Effector memory CD8-positive, alpha-beta T cell (primary cell): ENCODE measurements at regions not wholly inside any gene's neighbourhood (a gene's known extent, or its start where the extent isn't known, plus 50 kb on each side); places are given as distances from the start of the nearest gene placed in this dataset.
"Not testable (repeated sequence)": the region's sequence is repeated elsewhere in the genome, so short reads cannot be mapped to it uniquely, and the experiment has no call there.

Source experiments
- ATAC-seq: fragments of 150-1000 bp; cut with Tn5 transposase; replicated peaks from 2 replicates; pipeline ENCODE4 v1.10.0; 2021; ENCODE audit warnings: mild to moderate bottlenecking, moderate library complexity
- DNase-seq, 3 experiments: peaks; one replicate each; pipeline ENCODE4 v3.0.0; 2021
- H3K27ac Mint-ChIP-seq, 2 donors: one replicate each; pipeline ENCODE4 v1.8.0; 2022; ENCODE audit warnings: mild to moderate bottlenecking in 2 of 2, mixed read lengths in 2 of 2, moderate library complexity in 2 of 2
- H3K27me3 Mint-ChIP-seq, 2 donors: one replicate each; pipeline ENCODE4 v1.8.0; 2022; ENCODE audit warnings: mixed read lengths in 2 of 2
- H3K36me3 Mint-ChIP-seq: one replicate; pipeline ENCODE4 v1.8.0; 2022; ENCODE audit warnings: mild to moderate bottlenecking, moderate library complexity, mixed read lengths; ENCODE audit not compliant: insufficient read depth
- H3K4me1 Mint-ChIP-seq, 2 donors: one replicate each; pipeline ENCODE4 v1.8.0; 2022; ENCODE audit warnings: low read depth in 2 of 2, mixed read lengths in 2 of 2
- H3K4me3 Mint-ChIP-seq, 2 donors: one replicate each; pipeline ENCODE4 v1.8.0; 2022; ENCODE audit warnings: mild to moderate bottlenecking in 2 of 2, mixed read lengths in 2 of 2, moderate library complexity in 2 of 2
- H3K9me3 Mint-ChIP-seq, 2 donors: one replicate each; pipeline ENCODE4 v1.8.0; 2022; ENCODE audit warnings: mixed read lengths in 2 of 2

DNA sequence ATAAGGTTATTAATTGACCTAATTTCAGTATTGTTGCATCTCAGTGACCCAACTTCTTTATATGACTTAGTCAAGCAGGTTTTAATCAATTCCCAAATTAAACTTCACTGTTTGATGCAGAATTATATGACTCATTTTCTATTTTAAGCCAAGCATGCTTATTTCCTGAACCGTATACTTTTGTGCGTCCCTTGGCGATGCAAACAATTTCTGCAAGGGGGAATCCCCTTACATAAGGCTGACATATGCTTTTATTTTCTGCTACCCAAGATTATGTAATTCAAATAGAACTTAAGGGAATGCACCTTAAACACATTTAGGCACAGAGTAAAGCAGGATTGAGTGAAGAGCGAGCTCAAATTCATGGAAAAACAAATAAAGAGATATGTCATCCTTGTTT is 303.9 kb downstream of the PDCD6IP start:
- Mint-ChIP-seq H3K27ac (no peak overlapping the region), H3K27me3 (peaks cover 8 to 12% of the 10 kb centered on the region in 2 donors), H3K4me3 (no peak overlapping the region), H3K4me1 (no peaks in the 10 kb centered on the region), H3K9me3 (no peaks in the 10 kb centered on the region), H3K36me3 (no peaks in the 10 kb centered on the region)
- DNase-seq (no peak), ATAC-seq (no peak)

GRCh38 chr3:34106379-34106778 is 307.9 kb downstream of the PDCD6IP start:
- no peaks in the 10 kb centered on the region for H3K36me3 Mint-ChIP-seq
- no peak overlapping the region for H3K27ac Mint-ChIP-seq
- no peak overlapping the region for H3K4me3 Mint-ChIP-seq
- H3K4me1 Mint-ChIP-seq, result no peaks in the 10 kb centered on the region
- no peaks in the 10 kb centered on the region for H3K9me3 Mint-ChIP-seq
- DNase-seq, result no peak
- peaks cover 8 to 12% of the 10 kb centered on the region in 2 donors for H3K27me3 Mint-ChIP-seq
- ATAC-seq, result no peak

- ATAC-seq (no peak), DNase-seq (no peak)
- Mint-ChIP-seq H3K4me3 (no peak overlapping the region), H3K27ac (no peak overlapping the region), H3K4me1 (no peaks in the 10 kb centered on the region), H3K27me3 (peaks cover 8 to 12% of the 10 kb centered on the region in 2 donors), H3K36me3 (no peaks in the 10 kb centered on the region), H3K9me3 (no peaks in the 10 kb centered on the region)
Observed at GRCh38 chr3:34106879-34107278, 308.4 kb downstream of the PDCD6IP start.

DNA sequence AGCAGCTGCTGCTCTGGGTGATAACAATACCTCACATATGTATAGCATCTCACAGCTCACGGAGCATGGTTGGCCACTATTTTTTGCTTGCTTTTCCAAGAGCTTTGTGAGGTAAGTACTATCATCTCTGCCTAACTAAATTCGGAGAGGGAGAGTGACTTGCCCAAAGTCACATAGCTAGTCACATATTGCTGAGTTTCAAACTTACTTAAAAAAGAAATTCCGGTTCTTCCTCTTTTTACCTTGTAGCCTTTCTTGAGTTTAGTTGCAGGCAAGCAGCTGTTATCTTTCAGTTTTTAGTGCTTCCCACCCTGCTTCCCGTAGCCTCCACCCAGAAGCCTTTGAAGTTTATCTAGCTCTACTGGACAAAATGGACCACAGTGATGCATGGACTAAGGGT is 309.2 kb downstream of the PDCD6IP start:
- Mint-ChIP-seq H3K9me3 (no peaks in the 10 kb centered on the region), H3K36me3 (no peaks in the 10 kb centered on the region), H3K27ac (no peak overlapping the region), H3K4me3 (no peak overlapping the region), H3K4me1 (no peaks in the 10 kb centered on the region), H3K27me3 (peaks cover 8 to 12% of the 10 kb centered on the region in 2 donors)
- DNase-seq (no peak), ATAC-seq (no peak)

DNA sequence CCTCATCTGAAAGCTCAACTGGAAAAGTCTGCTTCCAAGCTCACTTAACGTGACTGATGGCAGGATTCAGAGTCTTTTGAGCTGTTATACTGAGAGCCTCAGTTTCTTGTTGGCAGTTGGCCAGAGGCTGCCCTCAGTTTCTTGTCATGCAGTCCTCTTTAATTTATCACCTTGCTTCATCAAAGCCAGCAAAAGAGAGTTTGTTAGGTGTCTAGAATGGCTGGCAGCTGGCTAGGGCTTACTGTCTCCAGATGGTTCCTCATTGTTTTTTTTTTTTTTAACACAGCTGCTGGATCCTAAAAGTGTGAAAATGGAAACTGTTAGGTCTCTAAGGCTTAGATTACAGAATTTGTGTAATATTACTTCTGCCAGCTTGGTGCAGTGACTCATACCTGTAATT is 310.6 kb downstream of the PDCD6IP start:
- H3K36me3 Mint-ChIP-seq, result no peaks in the 10 kb centered on the region
- no peaks in the 10 kb centered on the region for H3K9me3 Mint-ChIP-seq
- no peak overlapping the region for H3K27ac Mint-ChIP-seq
- H3K27me3 Mint-ChIP-seq, result peaks cover 6 to 8% of the 10 kb centered on the region in 2 donors
- H3K4me1 Mint-ChIP-seq, result no peaks in the 10 kb centered on the region
- no peak overlapping the region for H3K4me3 Mint-ChIP-seq
- no peak for ATAC-seq
- DNase-seq, result no peak

DNA sequence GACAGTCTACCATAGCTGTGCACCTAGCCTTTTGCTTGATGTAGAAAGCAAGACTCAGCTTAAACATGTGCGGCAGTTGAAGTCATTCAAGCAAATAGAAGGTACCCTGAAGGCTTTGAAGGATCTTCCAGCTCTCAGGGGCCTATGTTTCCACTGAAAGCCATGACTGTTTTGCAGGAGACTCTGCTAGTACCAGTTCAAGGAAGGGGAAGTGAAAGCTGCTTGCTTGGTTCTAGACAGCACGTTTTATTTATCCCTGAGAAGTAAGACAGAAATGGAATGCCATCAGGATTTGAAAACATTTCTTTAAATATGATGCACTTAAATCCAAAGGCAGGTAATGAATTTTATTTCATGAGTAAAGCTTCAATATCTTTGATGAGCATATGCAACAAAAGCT is 311.4 kb downstream of the PDCD6IP start:
- ATAC-seq, result no peak
- H3K9me3 Mint-ChIP-seq, result no peaks in the 10 kb centered on the region
- no peaks in the 10 kb centered on the region for H3K36me3 Mint-ChIP-seq
- DNase-seq, result no peak
- no peak overlapping the region for H3K27ac Mint-ChIP-seq
- H3K4me1 Mint-ChIP-seq, result no peaks in the 10 kb centered on the region
- peaks cover 0 to 8% of the 10 kb centered on the region in 2 donors for H3K27me3 Mint-ChIP-seq
- no peak overlapping the region for H3K4me3 Mint-ChIP-seq

DNA sequence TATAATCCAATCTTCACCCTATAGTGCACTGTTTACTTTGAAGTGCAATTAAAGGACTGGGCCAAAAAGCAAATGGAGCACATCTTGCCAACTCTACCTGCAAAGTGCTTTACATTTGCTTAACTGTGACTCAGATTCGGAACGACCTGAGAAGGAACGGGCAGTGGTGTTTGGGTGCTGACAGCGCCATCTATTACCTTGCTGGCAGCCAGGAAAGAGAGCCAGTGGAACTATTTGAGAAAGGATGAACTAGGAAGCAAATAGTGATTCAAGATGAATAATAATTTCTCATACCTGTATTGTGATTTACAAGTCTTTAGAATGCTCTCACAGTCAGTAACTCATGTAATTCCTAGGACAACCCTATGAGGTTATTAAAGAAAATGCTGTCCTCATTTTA is 312.9 kb downstream of the PDCD6IP start:
- no peak for ATAC-seq
- H3K27ac Mint-ChIP-seq, result no peak overlapping the region
- no peak overlapping the region for H3K4me3 Mint-ChIP-seq
- no peaks in the 10 kb centered on the region for H3K27me3 Mint-ChIP-seq
- DNase-seq, result no peak
- no peaks in the 10 kb centered on the region for H3K9me3 Mint-ChIP-seq
- H3K36me3 Mint-ChIP-seq, result no peaks in the 10 kb centered on the region
- no peaks in the 10 kb centered on the region for H3K4me1 Mint-ChIP-seq

DNA sequence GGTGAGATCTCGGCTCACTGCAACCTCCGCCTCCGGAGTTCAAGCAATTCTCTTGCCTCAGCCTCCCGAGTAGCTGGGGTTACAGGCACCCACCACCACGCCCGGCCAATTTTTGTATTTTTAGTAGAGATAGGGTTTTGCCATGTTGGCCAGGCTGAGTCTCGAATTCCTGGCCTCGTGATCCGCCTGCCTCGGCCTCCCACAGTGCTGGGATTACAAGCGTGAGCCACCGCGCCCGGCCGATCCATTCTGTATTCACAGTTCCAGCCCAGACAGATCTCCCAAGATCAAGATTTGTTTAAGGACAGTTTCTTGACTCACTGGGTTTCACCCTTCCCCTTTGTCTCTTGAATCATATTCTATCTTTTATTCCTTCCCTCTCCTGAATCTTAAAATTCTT is 313.8 kb downstream of the PDCD6IP start:
- not testable (repeated sequence) for DNase-seq, H3K9me3 Mint-ChIP-seq, H3K27me3 Mint-ChIP-seq, ATAC-seq, H3K4me1 Mint-ChIP-seq, H3K36me3 Mint-ChIP-seq, H3K27ac Mint-ChIP-seq, H3K4me3 Mint-ChIP-seq

- Mint-ChIP-seq H3K9me3 (peaks cover 0 to 4% of the 10 kb centered on the region in 2 donors), H3K27me3 (peaks cover 0 to 19% of the 10 kb centered on the region in 2 donors), H3K4me3 (no peak overlapping the region), H3K36me3 (no peaks in the 10 kb centered on the region), H3K27ac (no peak overlapping the region), H3K4me1 (no peaks in the 10 kb centered on the region)
- DNase-seq, result no peak
- ATAC-seq, result no peak
Observed at GRCh38 chr3:34131091-34131490, 332.7 kb downstream of the PDCD6IP start.

GRCh38 chr3:34132069-34132692 is 333.8 kb downstream of the PDCD6IP start:
- DNase-seq (no peak), ATAC-seq (no peak)
- Mint-ChIP-seq H3K27ac (no peak overlapping the region), H3K36me3 (no peaks in the 10 kb centered on the region), H3K4me3 (no peak overlapping the region), H3K9me3 (peaks cover 0 to 4% of the 10 kb centered on the region in 2 donors), H3K4me1 (no peaks in the 10 kb centered on the region), H3K27me3 (peaks cover 0 to 11% of the 10 kb centered on the region in 2 donors)

GRCh38 chr3:34139566-34139965 is 341.1 kb downstream of the PDCD6IP start:
- Mint-ChIP-seq H3K4me1 (no peaks in the 10 kb centered on the region), H3K27ac (no peak overlapping the region)

GRCh38 chr3:34140616-34141015 is 342.2 kb downstream of the PDCD6IP start:
- Mint-ChIP-seq H3K9me3 (no peaks in the 10 kb centered on the region), H3K27ac (no peak overlapping the region), H3K4me1 (no peaks in the 10 kb centered on the region), H3K36me3 (no peaks in the 10 kb centered on the region), H3K27me3 (no peaks in the 10 kb centered on the region), H3K4me3 (no peak overlapping the region)
- DNase-seq, result no peak
- ATAC-seq, result no peak

More at GRCh38 chr3:34139566-34139965, 341.1 kb downstream of the PDCD6IP start:
- no peak for ATAC-seq
- Mint-ChIP-seq H3K9me3 (peaks cover 0 to 3% of the 10 kb centered on the region in 2 donors), H3K36me3 (no peaks in the 10 kb centered on the region), H3K4me3 (no peak overlapping the region), H3K27me3 (no peaks in the 10 kb centered on the region)
- no peak for DNase-seq

GRCh38 chr3:34141841-34142337 is 343.5 kb downstream of the PDCD6IP start:
- H3K9me3 Mint-ChIP-seq, result no peaks in the 10 kb centered on the region
- no peaks in the 10 kb centered on the region for H3K36me3 Mint-ChIP-seq
- H3K4me1 Mint-ChIP-seq, result no peaks in the 10 kb centered on the region
- no peaks in the 10 kb centered on the region for H3K27me3 Mint-ChIP-seq
- no peak for DNase-seq
- ATAC-seq, result no peak
- H3K27ac Mint-ChIP-seq, result no peak overlapping the region
- H3K4me3 Mint-ChIP-seq, result no peak overlapping the region

DNA sequence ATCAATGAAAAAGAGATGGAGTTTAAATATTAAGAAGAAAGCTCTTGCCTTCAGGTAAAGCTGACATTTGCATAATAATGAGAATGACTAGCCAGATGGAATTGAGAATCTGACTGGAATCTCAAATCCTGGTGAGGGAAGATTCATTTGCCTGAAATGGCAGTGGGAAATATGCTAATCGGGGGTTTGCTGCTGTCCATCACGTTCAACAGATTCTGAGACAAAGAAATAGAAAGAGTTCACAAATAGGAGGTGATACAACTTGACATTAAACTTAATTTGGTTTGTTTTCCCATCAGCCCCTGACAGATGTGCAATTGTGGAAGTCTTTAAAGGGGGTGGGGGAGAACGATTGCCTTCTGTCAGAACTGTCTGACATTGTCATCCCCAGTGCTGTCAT is 347.4 kb downstream of the PDCD6IP start:
- DNase-seq (no peak), ATAC-seq (no peak)
- H3K27me3 Mint-ChIP-seq, result no peaks in the 10 kb centered on the region
- H3K4me1 Mint-ChIP-seq, result no peaks in the 10 kb centered on the region
- H3K36me3 Mint-ChIP-seq, result no peaks in the 10 kb centered on the region
- no peaks in the 10 kb centered on the region for H3K9me3 Mint-ChIP-seq
- no peak overlapping the region for H3K4me3 Mint-ChIP-seq
- no peak overlapping the region for H3K27ac Mint-ChIP-seq
